GM12892 (cell line): ENCODE measurements at regions not wholly inside any gene's neighbourhood (a gene's known extent, or its start where the extent isn't known, plus 50 kb on each side); places are given as distances from the start of the nearest gene placed in this dataset.

Experiments
- DNase-seq: peaks from one replicate; pipeline ENCODE4 v3.0.0; 2011; ENCODE audit not compliant: insufficient read length
- FAIRE-seq: peaks from 2 replicates; lab custom pipeline; 2011; peaks lifted over from hg19 to GRCh38; lab: Jason Lieb, UNC
- POLR2A ChIP-seq: IDR thresholded peaks from 2 replicates; pipeline ENCODE4 v1.6.1; 2011; ENCODE audit warnings: low read depth, low read length, control low read depth
- POLR2AphosphoS5 ChIP-seq: IDR thresholded peaks from 2 replicates; pipeline ENCODE4 v1.6.1; 2011; ENCODE audit warnings: low read depth, low read length, control low read depth
- TAF1 ChIP-seq: IDR thresholded peaks from 2 replicates; pipeline ENCODE4 v1.6.1; 2011; ENCODE audit warnings: low read depth, mild to moderate bottlenecking, control low read depth, low read length, borderline replicate concordance

DNA sequence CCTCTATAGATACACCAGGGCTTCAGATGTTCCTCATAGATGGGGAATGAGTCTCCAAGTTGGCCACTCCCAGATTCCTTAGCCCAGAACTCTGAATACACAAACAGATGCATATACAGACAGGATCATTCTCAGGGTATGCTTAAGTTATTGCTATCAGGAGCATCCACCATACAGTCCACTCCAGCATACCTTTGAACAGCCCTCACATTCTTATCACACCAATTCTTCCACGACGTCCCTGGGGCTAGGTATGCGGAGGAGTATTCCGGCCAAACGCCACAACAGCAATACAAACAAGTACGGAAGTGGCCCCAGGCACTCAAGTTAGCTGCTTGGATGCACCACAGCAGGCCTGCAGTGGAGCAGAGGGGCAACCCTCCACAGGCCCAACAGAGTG is 312.5 kb upstream of the CHAC2 start:
- TF ChIP-seq POLR2AphosphoS5 = no peak
- FAIRE-seq = no peak
- DNase-seq = no peak

DNA sequence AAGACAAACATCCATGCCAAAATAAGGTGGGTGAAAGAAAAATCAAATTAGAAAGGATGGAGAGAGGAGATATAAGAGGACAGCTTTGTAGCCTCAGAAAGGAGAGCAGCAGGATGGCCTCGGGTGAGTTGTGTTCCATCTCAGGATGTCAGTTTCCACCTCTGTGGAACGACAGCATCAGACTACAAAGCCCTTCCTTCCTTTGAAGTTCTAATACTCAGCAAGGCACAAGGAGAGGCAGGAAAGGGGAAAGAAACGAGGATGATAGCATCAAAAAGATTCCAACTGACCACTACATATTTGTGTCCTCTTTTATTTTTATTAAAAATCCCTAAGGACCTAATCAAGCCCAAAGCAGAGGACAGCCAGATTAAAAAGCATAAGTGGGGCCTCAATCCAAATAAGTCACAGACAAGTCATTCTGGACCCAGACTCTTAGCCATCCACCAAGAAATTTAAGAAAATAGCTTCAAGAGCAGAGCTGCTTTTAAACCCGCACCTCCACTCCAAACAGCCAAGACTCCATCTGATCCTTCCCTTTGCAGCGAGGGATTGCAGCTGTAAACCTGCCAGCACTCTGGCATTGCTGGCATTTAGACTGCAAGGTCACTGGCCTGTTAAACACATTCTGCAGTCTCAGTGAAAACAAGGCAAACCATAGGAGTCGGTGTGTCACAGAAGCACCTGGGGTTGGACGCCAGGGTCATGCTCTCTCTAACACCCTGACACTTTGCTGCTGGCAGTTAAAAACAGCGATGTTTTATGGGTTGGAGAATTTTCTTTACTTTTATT is 314.5 kb upstream of the CHAC2 start:
- no peak for DNase-seq
- TF ChIP-seq TAF1 (no peak), POLR2AphosphoS5 (no peak), POLR2A (no peak)
- no peak for FAIRE-seq

DNA sequence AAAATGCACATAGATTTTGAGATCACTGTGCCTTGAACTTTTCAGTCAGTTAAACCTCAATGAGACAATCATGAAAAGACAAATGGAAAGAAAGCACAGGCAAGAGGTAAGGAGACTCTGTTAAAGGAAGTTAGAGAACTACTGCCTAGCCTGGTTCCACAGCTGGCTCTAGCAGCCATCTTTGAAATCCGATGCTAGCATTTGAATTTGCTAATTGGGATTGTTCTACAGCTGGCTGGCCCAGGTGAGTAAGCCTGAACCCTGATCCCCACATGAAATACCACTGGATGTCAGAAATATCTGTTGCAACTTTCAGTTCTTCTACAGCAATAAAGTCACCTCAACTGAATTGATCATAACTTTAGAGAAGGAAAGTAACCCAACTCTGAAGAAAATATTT is 315.2 kb upstream of the CHAC2 start:
- DNase-seq = no peak
- FAIRE-seq = no peak
- no peak for TF ChIP-seq POLR2A
- TF ChIP-seq TAF1 = no peak
- no peak for TF ChIP-seq POLR2AphosphoS5

DNA sequence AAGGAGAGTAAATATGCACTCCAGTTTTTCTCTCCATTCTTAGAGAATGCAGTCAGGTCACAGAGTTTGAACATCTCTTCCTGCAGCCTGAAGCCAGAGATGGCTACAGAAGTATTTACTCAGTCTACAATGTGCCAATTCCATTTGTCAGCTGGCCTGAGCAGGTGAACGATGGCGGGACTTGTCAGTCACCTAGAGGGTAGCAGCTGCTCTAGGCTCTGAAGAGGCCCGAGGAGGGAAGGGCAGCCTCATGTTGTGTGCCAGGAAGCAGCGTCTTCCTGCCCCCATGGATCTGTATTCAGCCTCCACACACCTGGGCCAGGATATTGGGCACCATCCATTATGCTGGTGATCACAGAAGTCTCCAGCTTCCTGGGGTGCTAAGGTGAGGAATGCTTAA is 316.7 kb upstream of the CHAC2 start:
- FAIRE-seq = no peak

DNA sequence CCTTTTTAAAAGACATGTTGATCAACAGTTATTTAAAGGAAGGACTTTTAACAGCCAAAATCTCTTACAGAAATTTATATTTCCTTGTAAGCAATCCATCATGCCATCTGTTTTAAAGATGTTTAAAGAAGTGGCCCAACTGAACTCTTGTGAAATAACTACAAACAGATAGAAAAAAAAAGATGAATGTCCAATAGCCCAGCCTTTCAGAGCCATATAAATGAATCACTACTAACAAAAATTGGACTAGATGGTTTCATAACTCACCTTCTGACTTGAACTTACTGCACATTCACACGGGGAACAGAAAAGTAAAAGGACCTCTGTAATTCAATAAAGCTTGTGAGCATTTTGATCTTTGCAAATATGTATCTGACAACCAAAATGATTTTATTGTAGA is 319.0 kb upstream of the CHAC2 start:
- no peak for DNase-seq
- FAIRE-seq = no peak
- no peak for TF ChIP-seq TAF1
- TF ChIP-seq POLR2A = no peak
- no peak for TF ChIP-seq POLR2AphosphoS5

More for the DNA sequence above, 316.7 kb upstream of the CHAC2 start:
- TF ChIP-seq POLR2AphosphoS5 (no peak), TAF1 (no peak), POLR2A (no peak)
- no peak for DNase-seq

DNA sequence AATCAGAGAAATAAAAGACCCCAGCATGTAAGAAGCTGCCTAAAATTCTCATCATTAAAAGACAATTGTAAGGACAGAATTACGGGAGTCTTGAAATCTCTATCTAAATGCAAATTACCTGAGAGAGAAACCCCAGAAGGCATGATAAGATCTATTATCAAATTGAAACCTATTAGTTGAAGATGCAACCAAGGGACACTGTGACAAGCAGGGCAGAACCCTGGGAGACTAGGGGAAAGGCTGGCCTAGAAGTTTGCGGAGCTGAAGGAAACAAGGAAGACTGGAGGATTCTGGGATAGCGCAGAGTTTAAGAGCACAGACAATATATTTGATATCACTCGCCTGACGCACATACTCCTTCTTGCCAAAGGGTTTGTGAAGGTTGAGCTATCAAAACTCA is 319.5 kb upstream of the CHAC2 start:
- TF ChIP-seq TAF1 (no peak), POLR2AphosphoS5 (no peak), POLR2A (no peak)

DNA sequence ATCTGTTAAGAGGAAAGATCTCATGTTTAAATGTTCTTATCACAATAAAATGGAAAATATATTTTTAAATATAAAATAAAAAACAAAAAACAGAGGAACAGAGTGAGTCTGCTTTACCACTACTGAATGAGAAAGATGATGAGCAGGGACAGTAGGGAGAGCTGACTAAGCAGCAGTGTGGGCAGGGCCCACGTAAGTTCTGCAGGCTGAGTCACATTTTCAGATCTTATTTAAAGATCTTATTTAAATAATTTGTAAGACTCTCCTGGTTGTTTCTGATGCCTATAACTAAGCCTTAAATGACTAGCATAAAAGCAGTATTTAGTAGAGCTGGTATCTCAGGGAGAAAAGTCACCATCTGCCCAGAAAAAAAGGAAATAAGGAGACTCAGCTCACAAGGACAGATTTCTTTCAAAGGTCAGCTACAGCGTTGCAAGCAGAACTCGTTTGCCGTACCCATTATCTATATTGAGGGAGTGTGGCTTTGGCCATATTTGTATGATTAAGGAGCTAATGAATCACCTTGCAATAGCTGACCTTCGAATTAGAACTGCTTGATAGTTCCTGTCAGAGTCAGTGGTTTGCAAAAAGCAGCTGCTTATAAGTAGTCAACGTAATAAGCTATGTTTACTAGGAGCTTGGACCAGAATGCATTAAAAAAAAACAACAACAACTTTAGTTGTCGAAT is 322.1 kb upstream of the CHAC2 start:
- FAIRE-seq (peak; percentile 50), DNase-seq (no peak)
- TF ChIP-seq POLR2A = no peak
- no peak for TF ChIP-seq POLR2AphosphoS5
- TF ChIP-seq TAF1 = no peak

More for the DNA sequence above, 319.5 kb upstream of the CHAC2 start:
- no peak for DNase-seq
- no peak for FAIRE-seq

DNA sequence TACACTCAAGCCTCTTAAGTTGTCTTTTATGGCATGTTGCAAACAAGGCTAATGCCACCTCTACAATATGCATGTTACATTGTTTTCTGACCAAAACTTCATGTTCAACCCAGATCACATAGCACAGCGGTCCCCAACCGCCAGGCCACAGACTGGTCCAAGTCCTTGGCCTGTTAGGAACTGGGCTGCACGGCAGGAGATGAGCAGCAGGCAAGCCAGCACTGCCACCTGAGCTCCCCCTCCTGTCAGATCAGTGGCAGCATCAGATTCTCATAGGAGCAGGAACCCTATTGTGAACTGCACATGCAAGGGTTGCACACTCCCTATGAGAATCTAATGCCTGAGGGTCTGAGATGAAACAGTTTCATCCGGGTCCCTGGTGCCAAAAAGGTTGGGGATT is 324.8 kb upstream of the CHAC2 start:
- TF ChIP-seq TAF1 = no peak
- TF ChIP-seq POLR2A = no peak
- TF ChIP-seq POLR2AphosphoS5 = no peak
- no peak for FAIRE-seq
- no peak for DNase-seq

DNA sequence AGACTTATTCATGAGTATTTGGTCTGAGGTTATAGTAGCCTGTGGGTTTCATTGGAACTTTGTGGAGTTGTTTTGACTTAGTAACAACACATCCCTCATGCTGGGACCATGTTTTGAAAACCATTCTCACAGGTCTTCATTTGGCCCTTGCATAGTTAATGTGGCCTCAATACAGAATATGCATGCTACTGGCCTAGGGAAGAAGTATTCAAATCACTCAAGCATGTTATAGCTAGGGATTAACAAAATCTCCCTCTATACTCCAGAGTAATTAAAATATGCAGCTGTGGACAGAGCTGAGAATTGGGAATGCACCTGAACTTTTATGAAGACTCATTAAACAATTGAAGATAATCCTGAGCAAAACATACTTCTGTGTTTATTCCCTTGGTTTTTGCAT is 325.5 kb upstream of the CHAC2 start:
- FAIRE-seq = no peak

DNA sequence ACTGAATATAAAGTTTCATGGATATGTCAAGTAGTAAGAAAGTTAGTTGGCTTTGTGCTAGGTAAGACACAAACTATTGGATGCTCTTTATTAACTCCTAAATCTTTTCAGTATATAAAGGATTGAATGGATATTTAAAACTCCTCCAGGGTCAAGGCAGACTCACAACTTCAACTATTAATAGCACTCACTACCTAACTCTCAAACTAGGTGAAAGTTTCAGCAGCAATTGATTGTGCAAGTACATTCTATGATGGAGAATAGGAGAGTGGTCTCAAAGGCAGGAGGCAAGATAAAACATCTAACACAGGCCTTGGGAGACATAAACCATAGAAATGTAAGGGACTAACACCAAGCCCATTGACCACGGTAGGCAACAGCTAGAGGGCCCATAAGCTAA is 328.9 kb upstream of the CHAC2 start:
- DNase-seq = no peak
- FAIRE-seq = no peak
- TF ChIP-seq POLR2A = no peak
- TF ChIP-seq TAF1 = no peak
- no peak for TF ChIP-seq POLR2AphosphoS5

More for the DNA sequence above, 325.5 kb upstream of the CHAC2 start:
- no peak for DNase-seq
- TF ChIP-seq POLR2A (no peak), TAF1 (no peak)

DNA sequence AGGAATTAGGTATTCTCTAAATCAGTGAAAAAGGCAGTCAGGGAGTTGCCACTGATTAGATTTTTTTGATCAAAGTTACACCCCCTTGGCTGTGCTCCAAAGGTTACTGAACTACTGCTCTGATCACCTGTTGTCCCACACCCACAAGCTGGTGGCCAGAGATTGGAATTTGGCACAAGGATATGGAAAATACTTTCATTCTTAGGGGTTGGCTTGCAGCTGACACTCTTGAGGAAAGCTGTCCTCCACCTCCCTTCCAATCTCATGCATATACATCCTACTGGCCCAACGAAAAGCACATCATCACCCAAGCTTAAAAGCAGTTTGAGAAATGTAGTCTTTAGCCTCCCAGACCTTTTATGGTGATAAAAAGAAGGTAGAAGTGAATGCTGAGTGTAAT is 329.5 kb upstream of the CHAC2 start:
- DNase-seq (no peak), FAIRE-seq (no peak)
- TF ChIP-seq TAF1 = no peak
- no peak for TF ChIP-seq POLR2A
- TF ChIP-seq POLR2AphosphoS5 = no peak

DNA sequence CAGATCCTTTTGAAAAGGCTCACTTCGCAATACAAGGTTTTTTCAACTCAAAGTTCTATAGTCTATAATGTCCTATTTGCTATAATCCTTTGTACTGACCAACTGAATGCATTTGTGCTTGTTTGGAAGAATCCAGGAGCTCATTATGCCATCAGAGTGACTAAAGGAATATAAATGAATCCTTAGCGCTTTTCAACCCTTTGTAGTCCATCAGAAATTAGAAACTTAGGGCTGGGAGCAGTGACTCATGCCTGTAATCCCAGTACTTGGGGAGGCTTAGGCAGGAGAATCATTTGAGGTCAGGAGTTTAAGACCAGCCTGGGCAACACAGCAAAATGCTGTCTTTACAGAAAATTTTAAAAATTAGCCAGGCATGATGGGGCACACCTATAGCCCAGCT is 330.2 kb upstream of the CHAC2 start:
- TF ChIP-seq POLR2AphosphoS5 (no peak), POLR2A (no peak), TAF1 (no peak)
- DNase-seq (no peak), FAIRE-seq (no peak)

DNA sequence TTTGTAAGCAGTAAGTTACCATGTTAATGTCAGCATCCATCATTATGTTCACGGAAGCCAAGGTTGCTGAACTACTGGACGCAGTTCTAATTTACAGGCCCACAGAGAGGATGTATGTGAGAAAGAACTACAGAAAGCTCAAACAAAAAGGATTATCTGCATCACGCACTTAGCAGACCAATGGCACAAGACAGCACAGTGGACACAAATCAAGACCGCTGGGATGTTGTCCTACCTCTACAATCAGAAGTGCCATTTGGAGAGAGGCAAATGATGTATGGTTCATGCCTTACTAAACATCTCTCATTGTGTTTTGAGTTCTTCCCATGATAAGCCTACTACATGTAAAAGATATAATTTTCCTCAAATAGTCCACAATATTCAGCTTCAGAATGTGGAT is 330.7 kb upstream of the CHAC2 start:
- FAIRE-seq (no peak), DNase-seq (no peak)
- TF ChIP-seq POLR2A = no peak
- no peak for TF ChIP-seq TAF1
- no peak for TF ChIP-seq POLR2AphosphoS5

DNA sequence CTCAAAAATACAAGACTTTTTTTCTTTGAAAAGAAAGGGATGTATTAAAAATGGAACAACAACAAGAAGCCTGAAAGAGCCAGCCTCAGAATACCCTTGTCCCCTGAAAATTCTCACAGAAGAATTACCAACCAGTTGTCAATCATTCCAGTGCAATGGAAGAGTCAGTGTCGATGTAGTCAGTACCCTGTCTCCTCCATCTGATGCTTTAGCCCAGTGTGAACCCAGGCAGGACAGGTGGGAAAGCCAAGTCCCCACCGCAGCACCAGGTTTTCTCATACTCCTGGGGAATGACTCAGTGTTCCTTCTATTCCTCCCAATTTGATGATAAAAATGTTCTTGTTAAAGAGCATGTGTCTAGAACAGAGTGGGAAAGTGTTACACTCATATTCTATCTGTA is 332.0 kb upstream of the CHAC2 start:
- TF ChIP-seq POLR2AphosphoS5 = no peak
- TF ChIP-seq POLR2A = no peak
- no peak for TF ChIP-seq TAF1
- FAIRE-seq = no peak
- DNase-seq = no peak
